ENCODE measurements at regions not wholly inside any gene's neighbourhood (a gene's known extent, or its start where the extent isn't known, plus 50 kb on each side); places are given as distances from the start of the nearest gene placed in this dataset.

DNA sequence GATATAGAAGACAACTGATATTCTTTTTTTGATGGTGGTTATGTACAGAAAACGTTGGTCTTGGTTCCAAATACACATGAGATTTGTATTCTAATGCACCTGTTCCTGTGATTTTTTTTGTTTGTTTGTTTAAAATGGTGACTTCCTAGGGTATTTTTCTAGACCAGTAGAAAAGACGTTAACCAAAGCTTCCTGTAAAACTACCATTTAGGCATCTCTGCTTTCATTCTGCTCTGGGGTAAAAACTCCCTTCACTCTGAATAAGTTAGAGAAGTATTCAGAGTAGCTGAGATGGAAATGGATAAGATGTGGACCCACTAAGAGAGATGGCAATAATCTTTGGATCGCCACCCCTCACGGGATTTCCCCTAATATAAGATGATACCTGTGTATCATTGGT is 343.2 kb upstream of the KLF3 start:
- Histone ChIP-seq H3K4me1 (ENCODE audit: insufficient read depth, low read length, severe bottlenecking) (peaks cover 18% of the 10 kb centered on the region), H3K9me3 (ENCODE audit: low read length) (no peaks in the 10 kb centered on the region), H2AFZ (ENCODE audit: low read length) (no peak overlapping the region), H3K79me2 (ENCODE audit: insufficient read depth, low read length) (no peaks in the 10 kb centered on the region), H3K9me2 (ENCODE audit: low read depth, low read length) (no peaks in the 10 kb centered on the region), H3K36me3 (ENCODE audit: insufficient read depth, low read length) (no peaks in the 10 kb centered on the region), H4K20me1 (ENCODE audit: insufficient read depth, low read length) (no peaks in the 10 kb centered on the region), H3K27ac (ENCODE audit: low read depth, low read length, poor library complexity, severe bottlenecking) (no peak overlapping the region), H3K4me2 (ENCODE audit: low read length) (no peak overlapping the region), H3K9ac (ENCODE audit: low read length) (no peak overlapping the region), H3F3A (ENCODE audit: insufficient read depth, low read length) (no peaks in the 10 kb centered on the region), H3K27me3 (ENCODE audit: insufficient read depth, low read length) (no peaks in the 10 kb centered on the region; the same call in 1 of the 2 replicates), H3K4me3 (ENCODE audit: low read depth, low read length, poor library complexity, severe bottlenecking) (no peak overlapping the region)
- TF ChIP-seq, protein P1, sequence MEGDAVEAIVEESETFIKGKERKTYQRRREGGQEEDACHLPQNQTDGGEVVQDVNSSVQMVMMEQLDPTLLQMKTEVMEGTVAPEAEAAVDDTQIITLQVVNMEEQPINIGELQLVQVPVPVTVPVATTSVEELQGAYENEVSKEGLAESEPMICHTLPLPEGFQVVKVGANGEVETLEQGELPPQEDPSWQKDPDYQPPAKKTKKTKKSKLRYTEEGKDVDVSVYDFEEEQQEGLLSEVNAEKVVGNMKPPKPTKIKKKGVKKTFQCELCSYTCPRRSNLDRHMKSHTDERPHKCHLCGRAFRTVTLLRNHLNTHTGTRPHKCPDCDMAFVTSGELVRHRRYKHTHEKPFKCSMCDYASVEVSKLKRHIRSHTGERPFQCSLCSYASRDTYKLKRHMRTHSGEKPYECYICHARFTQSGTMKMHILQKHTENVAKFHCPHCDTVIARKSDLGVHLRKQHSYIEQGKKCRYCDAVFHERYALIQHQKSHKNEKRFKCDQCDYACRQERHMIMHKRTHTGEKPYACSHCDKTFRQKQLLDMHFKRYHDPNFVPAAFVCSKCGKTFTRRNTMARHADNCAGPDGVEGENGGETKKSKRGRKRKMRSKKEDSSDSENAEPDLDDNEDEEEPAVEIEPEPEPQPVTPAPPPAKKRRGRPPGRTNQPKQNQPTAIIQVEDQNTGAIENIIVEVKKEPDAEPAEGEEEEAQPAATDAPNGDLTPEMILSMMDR (IDR thresholded peaks at IDR 0.05; ENCODE audit: low read length): no peak
- TF ChIP-seq EZH2 (IDR thresholded peaks at IDR 0.05; ENCODE audit: borderline replicate concordance, low read length): no peak

DNA sequence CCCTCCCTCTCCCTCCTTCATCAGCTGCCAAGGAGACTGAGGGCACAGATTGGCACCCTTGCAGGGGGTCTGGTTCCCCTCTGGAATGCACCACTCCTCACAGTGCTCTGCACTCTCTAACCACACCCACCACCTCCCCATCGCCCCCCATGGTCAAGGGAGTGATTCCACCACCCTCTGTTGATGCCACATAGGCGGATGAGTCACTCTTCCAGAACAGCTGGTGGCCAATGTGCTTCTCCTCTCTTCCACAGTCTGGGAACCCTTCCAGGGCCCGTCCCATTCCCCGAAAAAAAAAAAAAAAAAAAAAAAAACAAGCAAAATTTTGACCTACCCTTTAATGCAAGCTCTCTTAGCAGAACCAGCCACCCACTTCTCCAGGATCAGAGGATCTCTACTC is 341.3 kb upstream of the KLF3 start:
- H3K4me3 ChIP-seq (ENCODE audit: low read depth, low read length, poor library complexity, severe bottlenecking): no peak overlapping the region
- H3K9ac ChIP-seq (ENCODE audit: low read length): no peak overlapping the region
- peaks cover 18% of the 10 kb centered on the region for H3K4me1 ChIP-seq (ENCODE audit: insufficient read depth, low read length, severe bottlenecking)
- no peaks in the 10 kb centered on the region for H3K27me3 ChIP-seq (ENCODE audit: insufficient read depth, low read length)
- H3K9me3 ChIP-seq (ENCODE audit: low read length): no peaks in the 10 kb centered on the region
- no peaks in the 10 kb centered on the region for H3K36me3 ChIP-seq (ENCODE audit: insufficient read depth, low read length)
- H3K79me2 ChIP-seq (ENCODE audit: insufficient read depth, low read length): no peaks in the 10 kb centered on the region
- H3F3A ChIP-seq (ENCODE audit: insufficient read depth, low read length): no peaks in the 10 kb centered on the region
- no peak for TF ChIP-seq EZH2 (IDR thresholded peaks at IDR 0.05; ENCODE audit: borderline replicate concordance, low read length)
- TF ChIP-seq, protein P1 (IDR thresholded peaks at IDR 0.05; ENCODE audit: low read length): no peak
- H2AFZ ChIP-seq (ENCODE audit: low read length): no peak overlapping the region
- H4K20me1 ChIP-seq (ENCODE audit: insufficient read depth, low read length): no peaks in the 10 kb centered on the region
- no peak overlapping the region for H3K4me2 ChIP-seq (ENCODE audit: low read length)
- no peak overlapping the region for H3K27ac ChIP-seq (ENCODE audit: low read depth, low read length, poor library complexity, severe bottlenecking)
- no peaks in the 10 kb centered on the region for H3K9me2 ChIP-seq (ENCODE audit: low read depth, low read length)

DNA sequence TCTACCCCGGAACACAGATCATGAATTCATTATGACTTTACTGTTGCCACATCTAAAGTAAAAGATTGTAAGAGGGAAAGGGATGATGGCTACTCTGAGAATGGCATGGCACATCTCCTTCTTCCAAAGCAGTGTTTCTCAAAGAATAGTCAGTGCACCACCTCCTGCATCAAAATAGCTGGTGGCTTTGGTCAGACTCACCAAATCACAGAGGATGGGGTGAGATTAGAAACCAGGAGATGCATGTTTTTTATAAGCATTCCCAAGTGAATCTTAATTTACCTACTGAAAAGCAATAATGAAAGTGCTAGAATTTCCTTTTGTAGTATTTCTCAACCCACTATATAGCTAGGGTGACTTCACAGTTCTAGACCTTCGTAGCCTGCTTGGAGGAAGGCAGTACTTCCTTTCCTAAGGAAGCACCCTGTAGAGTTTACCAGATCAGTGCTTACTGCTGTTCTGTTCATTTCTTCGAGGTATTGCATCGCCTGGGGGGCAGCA is 340.8 kb upstream of the KLF3 start:
- no peaks in the 10 kb centered on the region for H3K36me3 ChIP-seq (ENCODE audit: insufficient read depth, low read length)
- no peaks in the 10 kb centered on the region for H3K27me3 ChIP-seq (ENCODE audit: insufficient read depth, low read length)
- peaks cover 18% of the 10 kb centered on the region for H3K4me1 ChIP-seq (ENCODE audit: insufficient read depth, low read length, severe bottlenecking)
- no peak overlapping the region for H2AFZ ChIP-seq (ENCODE audit: low read length)
- H3K4me2 ChIP-seq (ENCODE audit: low read length): no peak overlapping the region
- no peaks in the 10 kb centered on the region for H3F3A ChIP-seq (ENCODE audit: insufficient read depth, low read length)
- H3K9me2 ChIP-seq (ENCODE audit: low read depth, low read length): no peaks in the 10 kb centered on the region
- no peaks in the 10 kb centered on the region for H4K20me1 ChIP-seq (ENCODE audit: insufficient read depth, low read length)
- H3K9ac ChIP-seq (ENCODE audit: low read length): no peak overlapping the region
- H3K79me2 ChIP-seq (ENCODE audit: insufficient read depth, low read length): no peaks in the 10 kb centered on the region
- no peaks in the 10 kb centered on the region for H3K9me3 ChIP-seq (ENCODE audit: low read length)
- H3K27ac ChIP-seq (ENCODE audit: low read depth, low read length, poor library complexity, severe bottlenecking): no peak overlapping the region
- TF ChIP-seq EZH2 (IDR thresholded peaks at IDR 0.05; ENCODE audit: borderline replicate concordance, low read length): no peak
- TF ChIP-seq, protein P1 (IDR thresholded peaks at IDR 0.05; ENCODE audit: low read length): no peak
- no peak overlapping the region for H3K4me3 ChIP-seq (ENCODE audit: low read depth, low read length, poor library complexity, severe bottlenecking)

Measured in OCI-LY1 (cell line).